ENCODE measurements at regions not wholly inside any gene's neighbourhood (a gene's known extent, or its start where the extent isn't known, plus 50 kb on each side); places are given as distances from the start of the nearest gene placed in this dataset.

GRCh38 chr1:168926236-168926635 is 180.3 kb upstream of the ATP1B1 start:
- Histone ChIP-seq H3K4me1 (no peaks in the 10 kb centered on the region), H3K27me3 (no peaks in the 10 kb centered on the region), H3K36me3 (no peaks in the 10 kb centered on the region), H3K4me3 (no peak overlapping the region), H3K9me3 (peaks cover 0 to 3% (median 0%) of the 10 kb centered on the region in 4 donors), H3K27ac (no peak overlapping the region)
- no peak for DNase-seq (ENCODE audit: low spot score in 2 of 2)
- TF ChIP-seq POLR2A (IDR thresholded peaks at IDR 0.05) (no peak), CTCF (IDR thresholded peaks at IDR 0.05) (no peak), EP300 (IDR thresholded peaks at IDR 0.05) (no peak)
- WGBS, 2 donors, result 88 to 94% methylated on average over 3 of the region's 3 CpGs

- no peak for DNase-seq (ENCODE audit: low spot score in 2 of 2)
- Histone ChIP-seq H3K4me3 (no peak overlapping the region), H3K36me3 (no peaks in the 10 kb centered on the region), H3K27ac (no peak overlapping the region), H3K9me3 (peaks cover 0 to 7% (median 0%) of the 10 kb centered on the region in 4 donors), H3K4me1 (no peaks in the 10 kb centered on the region), H3K27me3 (no peaks in the 10 kb centered on the region)
- WGBS, 2 donors, result 80 to 85% methylated on average over 3 of the region's 3 CpGs
- TF ChIP-seq CTCF (IDR thresholded peaks at IDR 0.05) (no peak), POLR2A (IDR thresholded peaks at IDR 0.05) (no peak), EP300 (IDR thresholded peaks at IDR 0.05) (no peak)
Measured at GRCh38 chr1:168932539-168932938, 174.0 kb upstream of the ATP1B1 start.

- WGBS, 2 donors, result 69 to 76% methylated on average over 4 of the region's 4 CpGs
- no peak overlapping the region for H3K4me3 ChIP-seq
- TF ChIP-seq POLR2A (IDR thresholded peaks at IDR 0.05) (no peak), EP300 (IDR thresholded peaks at IDR 0.05) (no peak), CTCF (IDR thresholded peaks at IDR 0.05) (no peak)
- H3K4me1 ChIP-seq, result no peaks in the 10 kb centered on the region
- H3K36me3 ChIP-seq, result no peaks in the 10 kb centered on the region
- no peak for DNase-seq (ENCODE audit: low spot score in 2 of 2)
- H3K27me3 ChIP-seq, result no peaks in the 10 kb centered on the region
- H3K27ac ChIP-seq, result no peak overlapping the region
- H3K9me3 ChIP-seq, result peaks cover 0 to 7% (median 0%) of the 10 kb centered on the region in 4 donors
Measured at GRCh38 chr1:168933141-168933805, 173.2 kb upstream of the ATP1B1 start.

- WGBS, 2 donors, result 32 to 78% methylated on average over 3 of the region's 3 CpGs
- no peak for TF ChIP-seq POLR2A (IDR thresholded peaks at IDR 0.05)
- no peak for TF ChIP-seq CTCF (IDR thresholded peaks at IDR 0.05)
- Histone ChIP-seq H3K27me3 (no peaks in the 10 kb centered on the region), H3K4me3 (no peak overlapping the region), H3K27ac (no peak overlapping the region), H3K36me3 (no peaks in the 10 kb centered on the region), H3K4me1 (no peaks in the 10 kb centered on the region), H3K9me3 (peaks cover 0 to 4% (median 0%) of the 10 kb centered on the region in 4 donors)
- no peak for DNase-seq (ENCODE audit: low spot score in 2 of 2)
Measured at GRCh38 chr1:168939110-168939946, 167.2 kb upstream of the ATP1B1 start.

- no peak overlapping the region for H3K27ac ChIP-seq
- no peaks in the 10 kb centered on the region for H3K36me3 ChIP-seq
- TF ChIP-seq CTCF (IDR thresholded peaks at IDR 0.05) (no peak), EP300 (IDR thresholded peaks at IDR 0.05) (no peak), POLR2A (IDR thresholded peaks at IDR 0.05) (no peak)
- peaks cover 0 to 4% (median 0%) of the 10 kb centered on the region in 4 donors for H3K9me3 ChIP-seq
- H3K4me3 ChIP-seq, result no peak overlapping the region
- no peak for DNase-seq (ENCODE audit: low spot score in 2 of 2)
- no peaks in the 10 kb centered on the region for H3K27me3 ChIP-seq
- no peaks in the 10 kb centered on the region for H3K4me1 ChIP-seq
Measured at GRCh38 chr1:168939947-168940223, 166.6 kb upstream of the ATP1B1 start.

Measured in tibial nerve (tissue), 4 donors.